ENCODE measurements at regions not wholly inside any gene's neighbourhood (a gene's known extent, or its start where the extent isn't known, plus 50 kb on each side); places are given as distances from the start of the nearest gene placed in this dataset.
A peak's percentile ranks its signal among the peaks of the same experiment; 100 is the strongest.
"Not testable (repeated sequence)": the region's sequence is repeated elsewhere in the genome, so short reads cannot be mapped to it uniquely, and the experiment has no call there.

- no peak for DNase-seq
- Histone ChIP-seq H3K9me3 (ENCODE audit: control insufficient read depth in 2 of 3, low read length in 3 of 3) (no peaks in the 10 kb centered on the region), H3K4me3 (ENCODE audit: low read length) (no peak overlapping the region), H3K27ac (ENCODE audit: low read depth, low read length) (no peak overlapping the region), H3K36me3 (ENCODE audit: control insufficient read depth in 2 of 3, insufficient read depth in 3 of 3, low read length in 3 of 3) (no peaks in the 10 kb centered on the region), H3K4me1 (ENCODE audit: control insufficient read depth in 2 of 2, insufficient read depth in 2 of 2, low read length in 2 of 2) (no peaks in the 10 kb centered on the region), H3K27me3 (ENCODE audit: control insufficient read depth in 2 of 2, insufficient read depth in 2 of 2, low read length in 2 of 2) (no peaks in the 10 kb centered on the region)
- POLR2A ChIA-PET, result interaction anchor here (0.6 kb wide), 2 partner anchors 10 to 46 kb away, joined by 3 to 6 read pairs; no protein-coding TSS in a partner anchor
- H3K9me3 Mint-ChIP-seq, result peaks cover 0 to 12% (median 4%) of the 10 kb centered on the region in 11 donors
- CTCF ChIA-PET, result no interaction called here
- intact Hi-C loops (cut with micrococcal nuclease), result no loop called here
- peaks cover 0 to 3% (median 0%) of the 10 kb centered on the region in 5 donors for H3K36me3 Mint-ChIP-seq
- no peak overlapping the region for H3K4me3 Mint-ChIP-seq
- no peak overlapping the region for H3K27ac Mint-ChIP-seq
- ATAC-seq, result no peak
- H3K4me1 Mint-ChIP-seq, result peaks cover 0 to 2% (median 0%) of the 10 kb centered on the region in 7 donors
- H3K27me3 Mint-ChIP-seq, result peaks cover 0 to 4% (median 0%) of the 10 kb centered on the region in 5 donors
Observed at GRCh38 chr10:21423338-21423737, 102.1 kb downstream of the SKIDA1 start.

GRCh38 chr10:21421794-21422193 is 103.7 kb downstream of the SKIDA1 start:
- no peak for ATAC-seq
- POLR2A ChIA-PET, result no interaction called here
- Histone ChIP-seq H3K36me3 (ENCODE audit: control insufficient read depth in 2 of 3, insufficient read depth in 3 of 3, low read length in 3 of 3) (no peaks in the 10 kb centered on the region), H3K4me1 (ENCODE audit: control insufficient read depth in 2 of 2, insufficient read depth in 2 of 2, low read length in 2 of 2) (no peaks in the 10 kb centered on the region), H3K27ac (ENCODE audit: low read depth, low read length) (no peak overlapping the region), H3K9me3 (ENCODE audit: control insufficient read depth in 2 of 3, low read length in 3 of 3) (no peaks in the 10 kb centered on the region), H3K4me3 (ENCODE audit: low read length) (no peak overlapping the region), H3K27me3 (ENCODE audit: control insufficient read depth in 2 of 2, insufficient read depth in 2 of 2, low read length in 2 of 2) (no peaks in the 10 kb centered on the region)
- no peak overlapping the region for H3K27ac Mint-ChIP-seq
- no peaks in the 10 kb centered on the region for H3K36me3 Mint-ChIP-seq
- DNase-seq, result no peak
- peaks cover 0 to 4% (median 0%) of the 10 kb centered on the region in 5 donors for H3K27me3 Mint-ChIP-seq
- no peak overlapping the region for H3K4me3 Mint-ChIP-seq
- CTCF ChIA-PET, result no interaction called here
- peaks cover 0 to 5% (median 0%) of the 10 kb centered on the region in 11 donors for H3K9me3 Mint-ChIP-seq
- intact Hi-C loops (cut with micrococcal nuclease), result no loop called here
- H3K4me1 Mint-ChIP-seq, result peaks cover 0 to 2% (median 0%) of the 10 kb centered on the region in 7 donors

- peaks cover 0 to 4% (median 0%) of the 10 kb centered on the region in 11 donors for H3K9me3 Mint-ChIP-seq
- peaks cover 0 to 2% (median 0%) of the 10 kb centered on the region in 7 donors for H3K4me1 Mint-ChIP-seq
- Histone ChIP-seq H3K36me3 (ENCODE audit: control insufficient read depth in 2 of 3, insufficient read depth in 3 of 3, low read length in 3 of 3) (no peaks in the 10 kb centered on the region), H3K27ac (ENCODE audit: low read depth, low read length) (no peak overlapping the region), H3K27me3 (ENCODE audit: control insufficient read depth in 2 of 2, insufficient read depth in 2 of 2, low read length in 2 of 2) (no peaks in the 10 kb centered on the region), H3K4me1 (ENCODE audit: control insufficient read depth in 2 of 2, insufficient read depth in 2 of 2, low read length in 2 of 2) (no peaks in the 10 kb centered on the region), H3K4me3 (ENCODE audit: low read length) (no peak overlapping the region), H3K9me3 (ENCODE audit: control insufficient read depth in 2 of 3, low read length in 3 of 3) (no peaks in the 10 kb centered on the region)
- intact Hi-C loops (cut with micrococcal nuclease), result no loop called here
- no peak overlapping the region for H3K4me3 Mint-ChIP-seq
- ChIA-PET POLR2A (no interaction called here), CTCF (no interaction called here)
- peaks cover 0 to 4% (median 0%) of the 10 kb centered on the region in 5 donors for H3K27me3 Mint-ChIP-seq
- no peak overlapping the region for H3K27ac Mint-ChIP-seq
- H3K36me3 Mint-ChIP-seq, result no peaks in the 10 kb centered on the region
- ATAC-seq (no peak), DNase-seq (no peak)
Observed at GRCh38 chr10:21421016-21421415, 104.5 kb downstream of the SKIDA1 start.

GRCh38 chr10:21418981-21419576 is 106.4 kb downstream of the SKIDA1 start:
- H3K27ac Mint-ChIP-seq, result peak overlapping the region in 1 of 9 donors; percentile 19
- DNase-seq; H3K4me1 ChIP-seq (ENCODE audit: control insufficient read depth in 2 of 2, insufficient read depth in 2 of 2, low read length in 2 of 2); H3K9me3 Mint-ChIP-seq; intact Hi-C loops (cut with micrococcal nuclease); H3K27me3 Mint-ChIP-seq; H3K4me3 Mint-ChIP-seq; ATAC-seq; H3K27me3 ChIP-seq (ENCODE audit: control insufficient read depth in 2 of 2, insufficient read depth in 2 of 2, low read length in 2 of 2); H3K4me3 ChIP-seq (ENCODE audit: low read length); H3K36me3 Mint-ChIP-seq; CTCF ChIA-PET; H3K9me3 ChIP-seq (ENCODE audit: control insufficient read depth in 2 of 3, low read length in 3 of 3); H3K27ac ChIP-seq (ENCODE audit: low read depth, low read length); POLR2A ChIA-PET; H3K36me3 ChIP-seq (ENCODE audit: control insufficient read depth in 2 of 3, insufficient read depth in 3 of 3, low read length in 3 of 3); H3K4me1 Mint-ChIP-seq: not testable (repeated sequence)

GRCh38 chr10:21417172-21417712 is 108.2 kb downstream of the SKIDA1 start:
- Histone ChIP-seq H3K27me3 (ENCODE audit: control insufficient read depth in 2 of 2, insufficient read depth in 2 of 2, low read length in 2 of 2) (no peaks in the 10 kb centered on the region), H3K36me3 (ENCODE audit: control insufficient read depth in 2 of 3, insufficient read depth in 3 of 3, low read length in 3 of 3) (no peaks in the 10 kb centered on the region), H3K4me3 (ENCODE audit: low read length) (no peak overlapping the region), H3K27ac (ENCODE audit: low read depth, low read length) (no peak overlapping the region), H3K4me1 (ENCODE audit: control insufficient read depth in 2 of 2, insufficient read depth in 2 of 2, low read length in 2 of 2) (no peaks in the 10 kb centered on the region), H3K9me3 (ENCODE audit: control insufficient read depth in 2 of 3, low read length in 3 of 3) (no peaks in the 10 kb centered on the region)
- intact Hi-C loops (cut with micrococcal nuclease), result no loop called here
- Mint-ChIP-seq H3K27me3 (peaks cover 0 to 5% (median 0%) of the 10 kb centered on the region in 5 donors), H3K4me1 (no peaks in the 10 kb centered on the region), H3K4me3 (no peak overlapping the region), H3K27ac (no peak overlapping the region), H3K9me3 (peaks cover 0 to 2% (median 0%) of the 10 kb centered on the region in 11 donors), H3K36me3 (no peaks in the 10 kb centered on the region)
- ATAC-seq (no peak), DNase-seq (no peak)
- CTCF ChIA-PET, result no interaction called here
- POLR2A ChIA-PET, result no interaction called here

- H3K27ac Mint-ChIP-seq, result no peak overlapping the region
- no peak for ATAC-seq
- Histone ChIP-seq H3K4me1 (ENCODE audit: control insufficient read depth in 2 of 2, insufficient read depth in 2 of 2, low read length in 2 of 2) (no peaks in the 10 kb centered on the region), H3K36me3 (ENCODE audit: control insufficient read depth in 2 of 3, insufficient read depth in 3 of 3, low read length in 3 of 3) (no peaks in the 10 kb centered on the region), H3K4me3 (ENCODE audit: low read length) (no peak overlapping the region), H3K27ac (ENCODE audit: low read depth, low read length) (no peak overlapping the region), H3K9me3 (ENCODE audit: control insufficient read depth in 2 of 3, low read length in 3 of 3) (no peaks in the 10 kb centered on the region), H3K27me3 (ENCODE audit: control insufficient read depth in 2 of 2, insufficient read depth in 2 of 2, low read length in 2 of 2) (no peaks in the 10 kb centered on the region)
- H3K4me3 Mint-ChIP-seq, result no peak overlapping the region
- ChIA-PET POLR2A (interaction anchor here (0.6 kb wide), 1 partner anchor 9 kb away, joined by 3 read pairs; no protein-coding TSS in a partner anchor), CTCF (no interaction called here)
- intact Hi-C loops (cut with micrococcal nuclease), result no loop called here
- H3K4me1 Mint-ChIP-seq, result no peaks in the 10 kb centered on the region
- DNase-seq, result no peak
- H3K9me3 Mint-ChIP-seq, result peaks cover 0 to 2% (median 0%) of the 10 kb centered on the region in 11 donors
- H3K27me3 Mint-ChIP-seq, result peaks cover 0 to 11% (median 0%) of the 10 kb centered on the region in 5 donors
- H3K36me3 Mint-ChIP-seq, result no peaks in the 10 kb centered on the region
Observed at GRCh38 chr10:21413680-21414079, 111.8 kb downstream of the SKIDA1 start.

GRCh38 chr10:21413268-21413667 is 112.2 kb downstream of the SKIDA1 start:
- Histone ChIP-seq H3K27ac (ENCODE audit: low read depth, low read length) (no peak overlapping the region), H3K36me3 (ENCODE audit: control insufficient read depth in 2 of 3, insufficient read depth in 3 of 3, low read length in 3 of 3) (no peaks in the 10 kb centered on the region), H3K4me3 (ENCODE audit: low read length) (no peak overlapping the region), H3K9me3 (ENCODE audit: control insufficient read depth in 2 of 3, low read length in 3 of 3) (no peaks in the 10 kb centered on the region), H3K4me1 (ENCODE audit: control insufficient read depth in 2 of 2, insufficient read depth in 2 of 2, low read length in 2 of 2) (no peaks in the 10 kb centered on the region), H3K27me3 (ENCODE audit: control insufficient read depth in 2 of 2, insufficient read depth in 2 of 2, low read length in 2 of 2) (no peaks in the 10 kb centered on the region)
- Mint-ChIP-seq H3K27ac (no peak overlapping the region), H3K9me3 (peaks cover 0 to 2% (median 0%) of the 10 kb centered on the region in 11 donors), H3K27me3 (peaks cover 0 to 11% (median 0%) of the 10 kb centered on the region in 5 donors), H3K36me3 (no peaks in the 10 kb centered on the region), H3K4me1 (peaks cover 0 to 2% (median 0%) of the 10 kb centered on the region in 7 donors), H3K4me3 (no peak overlapping the region)
- POLR2A ChIA-PET, result interaction anchor here (0.6 kb wide), 1 partner anchor 10 kb away, joined by 3 read pairs; no protein-coding TSS in a partner anchor
- no peak for ATAC-seq
- CTCF ChIA-PET, result no interaction called here
- DNase-seq, result no peak
- intact Hi-C loops (cut with micrococcal nuclease), result no loop called here
